NCI-H1694 treated with DMSO at 0.1 percent for 48 hours (cell line): ENCODE measurements at regions not wholly inside any gene's neighbourhood (a gene's known extent, or its start where the extent isn't known, plus 50 kb on each side); places are given as distances from the start of the nearest gene placed in this dataset.

Experiments used
- DNase-seq: peaks from one replicate; lab custom pipeline; 2025; lab: John Stamatoyannopoulos, UW

DNA sequence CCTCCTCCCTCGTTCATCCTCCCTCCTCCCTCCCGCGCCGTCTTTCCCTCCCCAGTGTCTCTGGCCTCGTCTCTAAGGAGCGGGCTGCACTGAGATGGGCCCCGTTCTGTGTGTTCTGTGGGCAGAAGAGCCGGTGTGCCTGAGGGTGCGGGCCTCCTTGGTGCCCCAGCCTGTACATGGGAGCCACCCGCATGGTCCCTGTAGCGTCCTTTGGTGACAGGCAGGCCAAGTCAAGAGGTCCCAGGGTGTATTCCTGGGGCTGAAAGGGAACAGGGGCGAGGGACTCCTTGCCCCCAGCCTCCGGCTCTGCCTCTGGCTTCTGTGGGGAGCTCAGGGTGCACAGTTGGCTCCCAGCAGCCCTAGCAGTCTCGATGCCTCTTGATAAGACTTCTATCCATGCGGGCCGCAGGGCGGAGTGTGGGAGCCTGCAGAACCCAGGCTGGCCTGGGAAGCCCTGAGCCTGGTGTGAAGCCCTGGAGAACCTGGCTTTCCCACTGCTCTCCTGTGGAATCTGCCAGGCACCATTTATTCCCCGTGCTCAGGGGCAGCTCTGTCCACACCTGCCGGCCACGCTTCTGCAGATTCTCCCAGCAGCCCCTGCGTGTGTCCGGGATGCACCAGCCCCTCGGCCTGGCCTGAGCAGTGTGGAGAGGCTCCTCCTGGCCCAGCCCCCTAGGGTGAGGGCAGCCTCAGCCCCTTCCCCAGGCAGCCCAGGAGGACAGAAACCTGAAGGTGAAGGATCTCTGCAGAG lies 181.3 kb downstream of the KIF26A start:
- no peak for DNase-seq

DNA sequence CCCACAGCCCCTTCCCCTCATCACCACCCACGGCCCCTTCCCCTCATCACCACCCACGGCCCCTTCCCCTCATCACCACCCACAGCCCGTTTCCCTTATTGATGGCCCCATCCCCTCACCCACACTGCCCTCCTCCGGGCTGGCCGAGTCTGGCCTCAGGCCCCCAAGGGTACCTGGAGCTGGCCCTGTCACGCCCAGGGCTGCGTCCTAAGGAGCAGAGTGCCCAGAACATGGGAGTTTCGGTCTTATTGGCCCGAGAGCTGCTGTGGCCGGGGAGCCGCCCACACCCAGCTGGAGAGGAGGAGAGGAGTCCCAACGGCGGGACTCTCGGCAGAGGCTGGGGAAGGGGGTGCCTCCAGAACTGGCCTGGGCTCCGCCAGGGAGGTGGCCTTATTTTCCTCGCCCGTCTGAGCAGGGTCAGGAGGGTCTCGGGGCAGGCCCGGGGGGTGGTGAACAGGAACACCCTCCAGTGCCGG lies 182.3 kb downstream of the KIF26A start:
- DNase-seq = no peak

- DNase-seq = no peak
Observed at GRCh38 chr14:104321088-104321801, 182.9 kb downstream of the KIF26A start.

DNA sequence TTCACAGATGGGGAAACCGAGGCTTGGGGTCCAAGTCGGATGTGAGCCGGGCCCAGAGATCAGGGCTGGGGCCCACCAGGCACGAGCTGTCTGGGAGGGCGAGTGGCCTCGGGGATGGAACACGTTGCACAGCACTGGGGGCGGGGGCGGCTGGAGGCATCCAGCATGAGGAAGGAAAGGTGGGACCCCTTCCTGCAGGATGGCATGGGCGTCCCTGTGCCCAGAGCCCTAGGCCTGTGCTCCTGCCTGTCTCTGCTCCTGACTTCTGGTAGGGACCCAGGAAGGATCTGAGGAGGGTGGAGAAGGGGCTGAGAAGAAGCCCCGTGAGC lies 183.4 kb downstream of the KIF26A start:
- DNase-seq = no peak

DNA sequence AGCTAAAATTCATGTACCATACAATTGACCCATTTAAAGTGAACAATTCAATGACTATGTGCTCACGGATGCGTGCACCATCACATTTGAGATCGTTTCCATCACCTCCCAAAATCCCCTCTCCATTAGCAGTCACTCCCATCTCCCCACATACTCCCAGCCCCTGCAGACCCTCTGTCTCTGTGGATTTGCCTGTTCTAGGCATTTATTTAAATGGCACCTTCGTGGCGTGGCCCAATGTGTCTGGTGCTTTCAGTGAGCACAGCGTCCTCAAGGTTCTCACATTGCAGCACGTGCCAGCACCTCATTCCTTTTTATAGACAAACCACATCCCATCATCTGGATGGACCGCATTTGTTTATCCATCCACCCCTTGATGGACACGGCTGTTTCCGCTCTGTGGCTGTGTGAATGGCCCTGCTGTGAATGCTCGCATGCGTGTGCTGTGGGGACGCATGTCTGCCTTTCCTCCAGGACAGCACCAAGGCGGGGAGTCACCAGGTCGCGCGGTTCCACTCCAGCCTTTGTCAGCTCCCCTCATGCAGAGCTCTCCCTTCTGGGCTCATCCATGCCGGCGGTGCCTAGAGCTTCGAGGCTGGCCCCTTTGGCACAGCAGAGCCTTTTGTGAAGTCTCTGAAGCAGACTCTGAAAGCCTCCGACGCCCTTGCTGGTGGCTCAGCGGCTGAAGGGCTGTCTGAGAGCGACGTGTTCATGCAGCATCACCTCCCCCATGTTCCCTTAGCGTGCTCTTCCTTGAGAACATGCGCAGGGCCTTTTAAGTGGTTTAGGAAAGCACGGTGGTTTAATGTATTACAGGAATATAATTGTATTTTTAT lies 184.4 kb downstream of the KIF26A start:
- no peak for DNase-seq

GRCh38 chr14:104323551-104324175 lies 185.3 kb downstream of the KIF26A start:
- DNase-seq = no peak

DNA sequence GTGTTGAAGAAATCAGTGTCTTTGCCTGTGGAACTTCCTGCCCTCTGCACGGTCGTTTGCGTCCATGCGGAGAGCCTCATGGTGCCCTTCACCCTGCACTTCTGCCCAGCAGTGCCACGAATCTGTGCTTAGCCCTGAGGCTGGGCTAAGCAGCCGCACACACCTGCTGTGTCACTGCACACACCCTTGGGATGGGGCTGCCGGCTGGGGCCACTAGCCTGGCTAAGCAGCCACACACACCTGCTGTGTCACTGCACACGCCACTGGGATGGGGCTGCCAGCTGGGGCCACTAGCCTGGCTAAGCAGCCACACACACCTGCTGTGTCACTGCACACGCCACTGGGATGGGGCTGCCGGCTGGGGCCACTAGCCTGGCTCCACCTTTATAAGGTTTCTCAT lies 188.5 kb downstream of the KIF26A start:
- no peak for DNase-seq

- DNase-seq = no peak
Observed at GRCh38 chr14:104328607-104329006, 190.2 kb downstream of the KIF26A start.

DNA sequence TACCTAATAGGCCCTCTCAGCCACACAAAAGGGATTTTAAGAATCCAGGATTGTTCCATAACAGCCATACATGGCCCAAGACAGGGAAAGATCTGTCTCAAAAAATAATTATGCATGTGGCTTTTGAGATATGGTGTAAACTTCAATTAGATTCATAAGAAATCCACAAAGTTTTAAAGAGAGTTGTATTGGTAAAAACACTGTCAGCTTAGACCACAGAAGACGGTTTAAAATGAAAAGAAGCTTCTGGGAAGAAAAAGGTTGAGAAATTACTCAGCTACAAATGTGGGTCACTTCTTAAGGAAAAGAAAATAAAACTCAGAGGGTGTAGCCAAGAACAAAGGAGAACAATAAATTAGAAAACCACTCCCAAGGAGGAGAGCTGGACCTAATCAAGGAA lies 191.4 kb downstream of the KIF26A start:
- DNase-seq = no peak

DNA sequence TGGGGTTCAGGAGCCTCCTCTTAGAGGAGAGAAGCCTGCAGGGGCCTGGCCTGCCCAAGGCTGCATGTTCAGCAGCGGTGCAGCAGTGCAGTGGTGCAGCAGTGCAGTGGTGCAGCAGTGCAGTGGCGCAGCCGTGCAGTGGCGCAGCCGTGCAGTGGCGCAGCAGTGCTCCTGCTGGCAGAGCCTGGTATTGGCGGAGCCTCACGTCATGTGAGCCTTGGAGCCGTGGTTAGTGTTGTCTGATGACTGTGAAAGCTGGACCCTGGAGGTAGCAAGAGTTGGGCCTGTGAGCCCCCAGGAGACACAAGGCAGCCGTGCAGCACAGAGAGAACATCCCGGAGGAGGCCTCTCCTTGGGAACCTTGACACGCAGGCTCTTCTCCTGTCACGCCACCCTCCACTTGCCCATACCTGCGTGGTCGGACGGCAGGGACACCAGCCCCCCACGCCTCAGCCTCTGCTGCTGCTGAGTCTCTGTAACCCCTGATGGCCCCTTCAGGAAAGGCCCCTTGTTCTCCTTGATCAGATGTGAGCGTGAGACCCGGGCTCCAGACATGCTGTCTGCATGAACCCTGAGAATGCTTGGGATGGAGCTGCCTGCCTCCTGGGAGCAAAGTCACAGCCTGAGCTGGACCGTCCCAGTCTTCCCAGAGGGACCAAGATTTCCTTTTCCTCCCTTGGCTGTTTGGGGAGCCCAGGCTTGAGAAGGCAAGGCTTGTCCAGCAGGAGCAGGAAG lies 193.7 kb downstream of the KIF26A start:
- no peak for DNase-seq

DNA sequence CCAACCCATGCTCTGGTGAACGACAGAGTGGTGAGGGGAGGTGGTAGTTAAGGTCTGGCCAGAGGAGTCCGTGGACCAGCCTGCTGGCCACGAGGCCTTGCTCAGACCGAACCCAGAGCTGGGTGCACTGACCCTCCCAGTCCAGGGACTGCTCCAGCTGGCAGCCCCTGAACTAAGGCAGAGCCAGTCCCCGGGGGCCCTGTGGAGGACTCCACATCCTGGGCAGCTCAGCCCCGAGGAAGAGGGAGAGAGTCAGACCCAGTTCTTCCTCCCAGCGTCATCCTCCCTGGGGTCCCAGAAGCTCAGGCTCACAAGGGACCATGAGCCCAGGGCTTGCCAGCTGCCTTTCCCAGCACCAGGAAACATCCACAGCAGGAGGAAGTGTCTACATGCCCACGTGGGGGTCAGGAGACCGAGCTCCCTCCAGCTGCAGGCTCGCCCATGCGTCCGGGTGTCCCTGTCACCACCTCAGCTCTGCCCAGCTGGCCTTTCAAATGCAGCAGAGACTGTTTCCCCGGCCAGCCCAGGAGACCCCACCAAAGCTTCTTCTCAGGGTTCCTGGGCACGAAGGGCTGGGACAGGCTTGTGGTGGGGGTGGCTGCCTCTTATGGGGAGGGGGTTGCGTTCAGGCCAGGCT lies 194.4 kb downstream of the KIF26A start:
- no peak for DNase-seq

- no peak for DNase-seq
Observed at GRCh38 chr14:104333646-104334423, 195.4 kb downstream of the KIF26A start.

GRCh38 chr14:104334424-104335161 lies 196.2 kb downstream of the KIF26A start:
- no peak for DNase-seq

DNA sequence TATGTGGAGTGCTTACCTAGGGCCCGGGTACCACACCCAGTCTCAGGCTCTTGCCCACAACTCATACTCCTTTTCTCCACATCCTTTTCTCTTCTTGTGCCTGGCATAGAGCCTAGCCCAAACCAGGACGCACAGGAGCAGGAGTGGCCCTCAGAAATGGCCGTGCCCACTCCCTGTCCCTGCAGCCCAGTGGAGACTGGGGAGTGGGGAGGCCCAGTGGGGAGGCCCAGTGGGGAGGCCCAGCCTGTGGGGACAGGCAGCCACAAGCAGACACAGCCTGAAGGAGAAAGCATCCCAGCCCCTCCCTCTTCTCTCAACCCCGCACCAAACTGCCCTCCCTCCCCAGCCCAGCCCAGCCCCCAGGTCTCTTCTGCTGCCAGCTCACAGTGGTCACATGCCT lies 196.8 kb downstream of the KIF26A start:
- DNase-seq = no peak

- DNase-seq = no peak
Observed at GRCh38 chr14:104335611-104336010, 197.2 kb downstream of the KIF26A start.

GRCh38 chr14:104337351-104337750 lies 199.0 kb downstream of the KIF26A start:
- DNase-seq = no peak

GRCh38 chr14:104339361-104339760 lies 201.0 kb downstream of the KIF26A start:
- DNase-seq = no peak

DNA sequence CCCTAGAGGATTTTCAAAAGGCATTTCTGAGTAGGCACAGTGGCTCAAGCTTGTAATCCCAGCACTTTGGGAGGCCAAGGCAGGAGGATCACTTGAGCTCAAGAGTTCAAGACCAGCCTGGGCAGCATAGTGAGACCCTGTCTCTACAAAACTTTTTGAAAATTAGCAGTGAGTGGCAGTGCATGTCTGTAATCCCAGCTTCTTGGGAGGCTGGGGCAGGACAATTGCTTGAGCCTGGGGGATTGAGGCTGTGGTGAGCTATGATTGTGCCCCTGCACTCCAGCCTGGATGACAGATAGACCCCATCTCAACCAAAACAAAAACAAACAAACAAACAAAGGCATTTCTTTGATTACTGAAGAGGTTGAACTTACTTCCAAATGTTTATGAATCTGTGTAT lies 201.4 kb downstream of the KIF26A start:
- no peak for DNase-seq
